ENCODE measurements at regions not wholly inside any gene's neighbourhood (a gene's known extent, or its start where the extent isn't known, plus 50 kb on each side); places are given as distances from the start of the nearest gene placed in this dataset.

GRCh38 chr6:168908887-168909286, 344.8 kb downstream of the THBS2 start:
- Histone ChIP-seq H3K27me3 (ENCODE audit: insufficient read depth, low read depth) (no peaks in the 10 kb centered on the region), H3K4me3 (IDR thresholded peaks at IDR 0.05; ENCODE audit: insufficient read depth, low read depth, low read length) (no peak overlapping the region), H3K79me2 (ENCODE audit: insufficient read depth, low read depth) (no peaks in the 10 kb centered on the region), H3K27ac (no peak overlapping the region), H3K36me3 (ENCODE audit: insufficient read depth) (no peaks in the 10 kb centered on the region), H3K9ac (no peak overlapping the region), H3K4me1 (ENCODE audit: low read depth, poor library complexity, severe bottlenecking) (no peaks in the 10 kb centered on the region), H3K4me2 (no peak overlapping the region), H4K20me1 (ENCODE audit: insufficient read depth) (no peaks in the 10 kb centered on the region), H2AFZ (ENCODE audit: low read depth) (no peak overlapping the region)
- no peak for TF ChIP-seq CTCF (conservative IDR thresholded peaks at IDR 0.05; ENCODE audit: low read depth, low read length)

- H2AFZ ChIP-seq (ENCODE audit: low read depth), result no peak overlapping the region
- no peaks in the 10 kb centered on the region for H4K20me1 ChIP-seq (ENCODE audit: insufficient read depth)
- no peaks in the 10 kb centered on the region for H3K36me3 ChIP-seq (ENCODE audit: insufficient read depth)
- H3K4me3 ChIP-seq (IDR thresholded peaks at IDR 0.05; ENCODE audit: insufficient read depth, low read depth, low read length), result no peak overlapping the region
- H3K9ac ChIP-seq, result no peak overlapping the region
- no peak overlapping the region for H3K27ac ChIP-seq
- no peaks in the 10 kb centered on the region for H3K79me2 ChIP-seq (ENCODE audit: insufficient read depth, low read depth)
- no peak for TF ChIP-seq CTCF (conservative IDR thresholded peaks at IDR 0.05; ENCODE audit: low read depth, low read length)
- H3K4me2 ChIP-seq, result no peak overlapping the region
- H3K4me1 ChIP-seq (ENCODE audit: low read depth, poor library complexity, severe bottlenecking), result no peaks in the 10 kb centered on the region
- H3K27me3 ChIP-seq (ENCODE audit: insufficient read depth, low read depth), result no peaks in the 10 kb centered on the region
Measured at GRCh38 chr6:168908166-168908565, 345.5 kb downstream of the THBS2 start.

GRCh38 chr6:168906391-168906790, 347.3 kb downstream of the THBS2 start:
- H3K4me1 ChIP-seq (ENCODE audit: low read depth, poor library complexity, severe bottlenecking), result no peaks in the 10 kb centered on the region
- no peaks in the 10 kb centered on the region for H3K27me3 ChIP-seq (ENCODE audit: insufficient read depth, low read depth)
- H2AFZ ChIP-seq (ENCODE audit: low read depth), result no peak overlapping the region
- no peak overlapping the region for H3K27ac ChIP-seq
- H3K9ac ChIP-seq, result no peak overlapping the region
- H3K4me2 ChIP-seq, result no peak overlapping the region
- H4K20me1 ChIP-seq (ENCODE audit: insufficient read depth), result no peaks in the 10 kb centered on the region
- H3K4me3 ChIP-seq (IDR thresholded peaks at IDR 0.05; ENCODE audit: insufficient read depth, low read depth, low read length), result no peak overlapping the region
- TF ChIP-seq CTCF (conservative IDR thresholded peaks at IDR 0.05; ENCODE audit: low read depth, low read length), result no peak
- no peaks in the 10 kb centered on the region for H3K36me3 ChIP-seq (ENCODE audit: insufficient read depth)
- no peaks in the 10 kb centered on the region for H3K79me2 ChIP-seq (ENCODE audit: insufficient read depth, low read depth)

GRCh38 chr6:168905451-168906090, 348.1 kb downstream of the THBS2 start:
- H3K9ac ChIP-seq, result no peak overlapping the region

More at GRCh38 chr6:168905451-168906090, 348.1 kb downstream of the THBS2 start:
- Histone ChIP-seq H3K79me2 (ENCODE audit: insufficient read depth, low read depth) (no peaks in the 10 kb centered on the region), H3K4me2 (no peak overlapping the region), H2AFZ (ENCODE audit: low read depth) (no peak overlapping the region), H3K27me3 (ENCODE audit: insufficient read depth, low read depth) (no peaks in the 10 kb centered on the region), H3K4me1 (ENCODE audit: low read depth, poor library complexity, severe bottlenecking) (no peaks in the 10 kb centered on the region), H3K27ac (no peak overlapping the region), H4K20me1 (ENCODE audit: insufficient read depth) (no peaks in the 10 kb centered on the region), H3K36me3 (ENCODE audit: insufficient read depth) (no peaks in the 10 kb centered on the region), H3K4me3 (IDR thresholded peaks at IDR 0.05; ENCODE audit: insufficient read depth, low read depth, low read length) (no peak overlapping the region)
- TF ChIP-seq CTCF (conservative IDR thresholded peaks at IDR 0.05; ENCODE audit: low read depth, low read length), result no peak
